Jurkat, Clone E6-1 (cell line): ENCODE measurements at regions not wholly inside any gene's neighbourhood (a gene's known extent, or its start where the extent isn't known, plus 50 kb on each side); places are given as distances from the start of the nearest gene placed in this dataset.
A peak's percentile ranks its signal among the peaks of the same experiment; 100 is the strongest.

ENCODE experiments used
- DNase-seq: peaks from one replicate; pipeline ENCODE4 v3.0.0-alpha.2; 2011; ENCODE audit warnings: low read depth, low spot score
- H3K4me3 ChIP-seq: 2 replicates; pipeline ENCODE4 v1.5.1; 2011; ENCODE audit warnings: mild to moderate bottlenecking, low read length, control low read depth, moderate library complexity

GRCh38 chr12:85476756-85477155, 196.7 kb downstream of the ALX1 start:
- no peak for DNase-seq

GRCh38 chr12:85484387-85484786, 204.4 kb downstream of the ALX1 start:
- no peak for DNase-seq
- no peak overlapping the region for H3K4me3 ChIP-seq

More at GRCh38 chr12:85476756-85477155, 196.7 kb downstream of the ALX1 start:
- no peak overlapping the region for H3K4me3 ChIP-seq

- no peak for DNase-seq
- H3K4me3 ChIP-seq, result no peak overlapping the region
These were observed 209.2 kb downstream of the ALX1 start for GRCh38 chr12:85489194-85489593.

- H3K4me3 ChIP-seq, result no peak overlapping the region
- DNase-seq, result no peak
These were observed 224.1 kb downstream of the ALX1 start for GRCh38 chr12:85504164-85504563.

GRCh38 chr12:85504624-85505023, 224.6 kb downstream of the ALX1 start:
- no peak for DNase-seq
- H3K4me3 ChIP-seq, result no peak overlapping the region

GRCh38 chr12:85507456-85507855, 227.4 kb downstream of the ALX1 start:
- H3K4me3 ChIP-seq, result no peak overlapping the region
- DNase-seq, result no peak

GRCh38 chr12:85509081-85509856, 229.2 kb downstream of the ALX1 start:
- DNase-seq, result no peak
- H3K4me3 ChIP-seq, result no peak overlapping the region

GRCh38 chr12:85509857-85510256, 229.8 kb downstream of the ALX1 start:
- DNase-seq, result no peak
- H3K4me3 ChIP-seq, result no peak overlapping the region

- H3K4me3 ChIP-seq, result no peak overlapping the region
- DNase-seq, result no peak
These were observed 236.0 kb downstream of the ALX1 start for GRCh38 chr12:85516039-85516438.

GRCh38 chr12:85516667-85517325, 236.8 kb downstream of the ALX1 start:
- DNase-seq, result no peak

GRCh38 chr12:85519163-85519562, 239.1 kb downstream of the ALX1 start:
- no peak overlapping the region for H3K4me3 ChIP-seq
- no peak for DNase-seq

More at GRCh38 chr12:85516667-85517325, 236.8 kb downstream of the ALX1 start:
- H3K4me3 ChIP-seq, result no peak overlapping the region

- DNase-seq, result no peak
- no peak overlapping the region for H3K4me3 ChIP-seq
These were observed 243.2 kb downstream of the ALX1 start for GRCh38 chr12:85523197-85523596.

GRCh38 chr12:85527192-85527591, 247.2 kb downstream of the ALX1 start:
- peak; percentile 29 for DNase-seq
- H3K4me3 ChIP-seq, result no peak overlapping the region

GRCh38 chr12:85529896-85530295, 249.9 kb downstream of the ALX1 start:
- DNase-seq, result no peak
- no peak overlapping the region for H3K4me3 ChIP-seq

GRCh38 chr12:85530456-85530855, 250.4 kb downstream of the ALX1 start:
- H3K4me3 ChIP-seq, result no peak overlapping the region
- no peak for DNase-seq

- DNase-seq, result no peak
These were observed 251.3 kb downstream of the ALX1 start for GRCh38 chr12:85531341-85531740.

GRCh38 chr12:85549640-85550039, 269.6 kb downstream of the ALX1 start:
- DNase-seq, result no peak
- H3K4me3 ChIP-seq, result no peak overlapping the region

More at GRCh38 chr12:85531341-85531740, 251.3 kb downstream of the ALX1 start:
- no peak overlapping the region for H3K4me3 ChIP-seq

GRCh38 chr12:85550924-85551323, 270.9 kb downstream of the ALX1 start:
- no peak for DNase-seq

GRCh38 chr12:85552461-85552860, 272.4 kb downstream of the ALX1 start:
- no peak overlapping the region for H3K4me3 ChIP-seq
- DNase-seq, result no peak

More at GRCh38 chr12:85550924-85551323, 270.9 kb downstream of the ALX1 start:
- no peak overlapping the region for H3K4me3 ChIP-seq

GRCh38 chr12:85557850-85558249, 277.8 kb downstream of the ALX1 start:
- H3K4me3 ChIP-seq, result no peak overlapping the region
- no peak for DNase-seq

- no peak for DNase-seq
- H3K4me3 ChIP-seq, result no peak overlapping the region
These were observed 277.5 kb downstream of the RASSF9 start for GRCh38 chr12:85558684-85559083.
